ENCODE measurements at regions not wholly inside any gene's neighbourhood (a gene's known extent, or its start where the extent isn't known, plus 50 kb on each side); places are given as distances from the start of the nearest gene placed in this dataset.

DNA sequence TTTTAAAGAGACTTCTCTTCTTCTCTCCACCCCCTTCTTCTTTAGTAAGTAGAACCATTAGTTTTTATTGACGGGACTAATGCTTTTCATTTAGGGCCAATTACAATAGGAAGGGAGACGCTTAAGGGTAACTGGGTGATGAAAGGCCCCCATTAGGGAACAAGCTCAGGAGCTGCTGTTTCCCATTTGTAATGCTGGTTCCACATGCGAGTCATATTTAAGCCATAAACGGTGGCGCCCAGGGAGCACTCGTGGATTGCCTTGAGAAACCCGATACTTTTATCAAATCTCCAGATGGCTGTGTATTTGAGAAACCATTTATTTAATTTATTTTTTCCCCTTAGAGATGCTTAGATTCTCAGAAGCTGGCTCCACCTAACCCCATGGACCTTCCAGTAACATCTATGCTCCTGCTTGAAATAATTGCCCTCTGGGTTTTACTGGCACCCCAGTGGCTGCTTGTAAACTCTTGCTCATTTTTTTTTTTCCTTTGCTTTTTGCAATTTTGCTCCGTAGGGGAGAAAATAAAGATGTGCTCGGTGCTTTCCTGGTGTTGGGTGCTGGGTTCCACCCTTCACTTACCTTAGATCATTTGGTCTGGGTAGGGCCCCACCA, 124.2 kb upstream of the MSX1 start:
- H3K27ac ChIP-seq: no peak overlapping the region
- no peaks in the 10 kb centered on the region for H3K27me3 ChIP-seq
- H3K4me3 ChIP-seq: no peak overlapping the region
- no peaks in the 10 kb centered on the region for H3K4me1 ChIP-seq
- no peaks in the 10 kb centered on the region for H3K36me3 ChIP-seq
- no peaks in the 10 kb centered on the region for H3K9me3 ChIP-seq
- intact Hi-C loops (cut with DNase I; ENCODE audit: low total_unique reads): loop anchor here (5.0 kb wide), 1 partner anchor 1732 kb away; no protein-coding TSS in a partner anchor
- no peak for DNase-seq (ENCODE audit: low spot score in 2 of 2)
- no peak for TF ChIP-seq POLR2AphosphoS5 (IDR thresholded peaks at IDR 0.05)
- no peak for TF ChIP-seq POLR2A (IDR thresholded peaks at IDR 0.05)
- TF ChIP-seq CTCF (IDR thresholded peaks at IDR 0.05): no peak

- Histone ChIP-seq H3K9me3 (no peaks in the 10 kb centered on the region), H3K27ac (no peak overlapping the region), H3K4me3 (no peak overlapping the region), H3K27me3 (no peaks in the 10 kb centered on the region), H3K4me1 (no peaks in the 10 kb centered on the region), H3K36me3 (no peaks in the 10 kb centered on the region)
- no peak for TF ChIP-seq POLR2AphosphoS5 (IDR thresholded peaks at IDR 0.05)
- TF ChIP-seq POLR2A (IDR thresholded peaks at IDR 0.05): no peak
- no peak for TF ChIP-seq CTCF (IDR thresholded peaks at IDR 0.05)
- no peak for DNase-seq (ENCODE audit: low spot score in 2 of 2)
- intact Hi-C loops (cut with DNase I; ENCODE audit: low total_unique reads): no loop called here
Observed at GRCh38 chr4:4734425-4734824, 125.0 kb upstream of the MSX1 start.

DNA sequence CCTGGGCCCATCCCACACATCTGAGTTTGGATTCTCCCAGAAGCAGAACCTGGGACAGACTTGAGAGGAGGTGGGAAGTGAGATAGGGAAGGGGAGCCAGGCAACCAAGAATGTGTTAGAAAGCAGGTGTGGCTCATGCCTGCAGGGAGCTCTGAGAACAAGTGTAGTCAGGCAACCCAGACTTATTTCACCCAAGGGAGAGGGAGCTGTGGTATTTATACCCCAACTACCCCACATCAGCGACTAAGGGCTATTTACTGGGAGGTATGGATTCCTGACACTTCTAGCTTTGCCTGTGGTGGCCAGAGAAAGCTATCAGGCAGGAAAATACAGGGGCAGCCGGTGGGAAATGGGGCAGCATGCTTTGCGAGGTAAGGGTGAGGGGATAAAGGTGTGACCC, 125.8 kb upstream of the MSX1 start:
- DNase-seq (ENCODE audit: low spot score in 2 of 2): no peak
- H3K27ac ChIP-seq: no peak overlapping the region
- no peaks in the 10 kb centered on the region for H3K9me3 ChIP-seq
- H3K4me1 ChIP-seq: no peaks in the 10 kb centered on the region
- no peaks in the 10 kb centered on the region for H3K36me3 ChIP-seq
- no peak overlapping the region for H3K4me3 ChIP-seq
- intact Hi-C loops (cut with DNase I; ENCODE audit: low total_unique reads): no loop called here
- TF ChIP-seq CTCF (IDR thresholded peaks at IDR 0.05) (no peak), POLR2A (IDR thresholded peaks at IDR 0.05) (no peak), POLR2AphosphoS5 (IDR thresholded peaks at IDR 0.05) (no peak)
- no peaks in the 10 kb centered on the region for H3K27me3 ChIP-seq

GRCh38 chr4:4730249-4730648, 129.2 kb upstream of the MSX1 start:
- intact Hi-C loops (cut with DNase I; ENCODE audit: low total_unique reads): no loop called here
- Histone ChIP-seq H3K4me3 (no peak overlapping the region), H3K9me3 (peaks cover 15 to 17% of the 10 kb centered on the region in 2 donors), H3K36me3 (no peaks in the 10 kb centered on the region), H3K27ac (no peak overlapping the region), H3K4me1 (no peaks in the 10 kb centered on the region), H3K27me3 (no peaks in the 10 kb centered on the region)
- no peak for DNase-seq (ENCODE audit: low spot score in 2 of 2)
- TF ChIP-seq POLR2AphosphoS5 (IDR thresholded peaks at IDR 0.05): no peak
- TF ChIP-seq CTCF (IDR thresholded peaks at IDR 0.05): no peak
- no peak for TF ChIP-seq POLR2A (IDR thresholded peaks at IDR 0.05)

DNA sequence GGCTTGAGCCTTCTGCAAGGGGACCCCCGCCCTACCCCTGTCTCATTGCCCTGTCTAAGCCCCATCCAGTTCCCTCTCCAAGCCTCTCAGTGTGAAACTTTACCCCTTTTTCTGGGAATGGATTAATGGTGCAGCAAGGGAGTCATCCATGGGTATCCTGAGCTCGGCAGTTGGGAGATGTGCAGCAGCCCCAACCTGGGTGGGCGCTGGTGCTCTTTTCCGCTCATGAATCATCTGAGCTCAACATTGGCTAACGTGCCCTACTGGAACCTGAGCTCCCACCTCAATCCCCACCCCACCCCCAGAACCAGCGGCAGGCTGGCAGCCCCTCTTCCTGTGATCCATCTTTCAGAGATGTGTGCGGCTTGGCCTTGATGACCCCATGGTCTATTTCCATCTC, 130.3 kb upstream of the MSX1 start:
- H3K36me3 ChIP-seq: no peaks in the 10 kb centered on the region
- no peaks in the 10 kb centered on the region for H3K27me3 ChIP-seq
- H3K4me1 ChIP-seq: no peaks in the 10 kb centered on the region
- no peak overlapping the region for H3K27ac ChIP-seq
- TF ChIP-seq POLR2A (IDR thresholded peaks at IDR 0.05) (no peak), POLR2AphosphoS5 (IDR thresholded peaks at IDR 0.05) (no peak), CTCF (IDR thresholded peaks at IDR 0.05) (no peak)
- H3K4me3 ChIP-seq: no peak overlapping the region
- DNase-seq (ENCODE audit: low spot score in 2 of 2): no peak
- H3K9me3 ChIP-seq: peaks cover 18 to 20% of the 10 kb centered on the region in 2 donors
- intact Hi-C loops (cut with DNase I; ENCODE audit: low total_unique reads): no loop called here
